ENCODE measurements at regions not wholly inside any gene's neighbourhood (a gene's known extent, or its start where the extent isn't known, plus 50 kb on each side); places are given as distances from the start of the nearest gene placed in this dataset.

DNA sequence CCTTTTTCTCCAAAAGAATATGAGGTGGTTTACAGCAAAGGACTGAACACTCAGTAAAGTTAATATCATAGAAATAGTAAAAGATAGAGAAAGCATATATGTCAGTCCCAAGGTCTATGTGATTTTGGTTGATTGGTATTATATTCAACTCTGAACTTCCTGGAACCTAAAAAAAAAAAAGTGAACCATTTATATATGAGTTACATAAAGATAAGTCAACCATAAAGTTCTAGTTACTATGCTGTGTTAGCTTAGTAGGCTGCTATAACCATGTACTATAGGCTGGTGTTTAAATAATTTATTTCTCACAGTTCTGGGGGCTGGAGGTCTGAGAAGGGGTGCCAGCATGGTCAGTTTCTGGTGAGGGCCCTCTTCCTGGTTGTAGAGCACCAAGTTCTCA, 475.6 kb downstream of the KLF12 start:
- TF ChIP-seq, protein P1, sequence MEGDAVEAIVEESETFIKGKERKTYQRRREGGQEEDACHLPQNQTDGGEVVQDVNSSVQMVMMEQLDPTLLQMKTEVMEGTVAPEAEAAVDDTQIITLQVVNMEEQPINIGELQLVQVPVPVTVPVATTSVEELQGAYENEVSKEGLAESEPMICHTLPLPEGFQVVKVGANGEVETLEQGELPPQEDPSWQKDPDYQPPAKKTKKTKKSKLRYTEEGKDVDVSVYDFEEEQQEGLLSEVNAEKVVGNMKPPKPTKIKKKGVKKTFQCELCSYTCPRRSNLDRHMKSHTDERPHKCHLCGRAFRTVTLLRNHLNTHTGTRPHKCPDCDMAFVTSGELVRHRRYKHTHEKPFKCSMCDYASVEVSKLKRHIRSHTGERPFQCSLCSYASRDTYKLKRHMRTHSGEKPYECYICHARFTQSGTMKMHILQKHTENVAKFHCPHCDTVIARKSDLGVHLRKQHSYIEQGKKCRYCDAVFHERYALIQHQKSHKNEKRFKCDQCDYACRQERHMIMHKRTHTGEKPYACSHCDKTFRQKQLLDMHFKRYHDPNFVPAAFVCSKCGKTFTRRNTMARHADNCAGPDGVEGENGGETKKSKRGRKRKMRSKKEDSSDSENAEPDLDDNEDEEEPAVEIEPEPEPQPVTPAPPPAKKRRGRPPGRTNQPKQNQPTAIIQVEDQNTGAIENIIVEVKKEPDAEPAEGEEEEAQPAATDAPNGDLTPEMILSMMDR (IDR thresholded peaks at IDR 0.05; ENCODE audit: insufficient read depth, low read depth, low read length), result no peak
- TF ChIP-seq EZH2 (IDR thresholded peaks at IDR 0.05; ENCODE audit: insufficient read depth, low read length), result no peak
